ENCODE measurements at regions not wholly inside any gene's neighbourhood (a gene's known extent, or its start where the extent isn't known, plus 50 kb on each side); places are given as distances from the start of the nearest gene placed in this dataset.

- no peak overlapping the region for H3K4me3 Mint-ChIP-seq
- no peaks in the 10 kb centered on the region for H3K36me3 Mint-ChIP-seq (ENCODE audit: low read depth)
- H3K27me3 Mint-ChIP-seq, result peaks cover 53% of the 10 kb centered on the region
- no peaks in the 10 kb centered on the region for H3K9me3 Mint-ChIP-seq
- H3K27ac Mint-ChIP-seq, result no peak overlapping the region
- peaks cover 12% of the 10 kb centered on the region for H3K4me1 Mint-ChIP-seq (ENCODE audit: low read depth)
Measured at GRCh38 chr15:88707771-88708654, 69.2 kb downstream of the ISG20 start.

GRCh38 chr15:88708655-88709054 lies 69.8 kb downstream of the ISG20 start:
- H3K36me3 Mint-ChIP-seq (ENCODE audit: low read depth), result no peaks in the 10 kb centered on the region
- no peaks in the 10 kb centered on the region for H3K9me3 Mint-ChIP-seq
- peaks cover 58% of the 10 kb centered on the region for H3K27me3 Mint-ChIP-seq
- no peak overlapping the region for H3K4me3 Mint-ChIP-seq
- H3K4me1 Mint-ChIP-seq (ENCODE audit: low read depth), result peaks cover 12% of the 10 kb centered on the region
- H3K27ac Mint-ChIP-seq, result no peak overlapping the region

- Mint-ChIP-seq H3K4me3 (no peak overlapping the region), H3K27me3 (peaks cover 47% of the 10 kb centered on the region), H3K9me3 (no peaks in the 10 kb centered on the region), H3K27ac (no peak overlapping the region), H3K36me3 (ENCODE audit: low read depth) (no peaks in the 10 kb centered on the region), H3K4me1 (ENCODE audit: low read depth) (peaks cover 8% of the 10 kb centered on the region)
Measured at GRCh38 chr15:88710027-88710715, 71.4 kb downstream of the ISG20 start.

GRCh38 chr15:88711806-88712205 lies 73.0 kb downstream of the ISG20 start:
- Mint-ChIP-seq H3K27ac (no peak overlapping the region), H3K4me3 (no peak overlapping the region), H3K27me3 (peaks cover 38% of the 10 kb centered on the region), H3K4me1 (ENCODE audit: low read depth) (no peaks in the 10 kb centered on the region), H3K9me3 (no peaks in the 10 kb centered on the region), H3K36me3 (ENCODE audit: low read depth) (no peaks in the 10 kb centered on the region)

GRCh38 chr15:88714782-88715372 lies 76.1 kb downstream of the ISG20 start:
- Mint-ChIP-seq H3K27me3 (peaks cover 17% of the 10 kb centered on the region), H3K4me1 (ENCODE audit: low read depth) (peaks cover 4% of the 10 kb centered on the region), H3K4me3 (no peak overlapping the region), H3K27ac (no peak overlapping the region), H3K9me3 (no peaks in the 10 kb centered on the region), H3K36me3 (ENCODE audit: low read depth) (no peaks in the 10 kb centered on the region)

- H3K27ac Mint-ChIP-seq, result no peak overlapping the region
- H3K27me3 Mint-ChIP-seq, result peaks cover 18% of the 10 kb centered on the region
- H3K4me3 Mint-ChIP-seq, result no peak overlapping the region
- H3K36me3 Mint-ChIP-seq (ENCODE audit: low read depth), result no peaks in the 10 kb centered on the region
- H3K9me3 Mint-ChIP-seq, result no peaks in the 10 kb centered on the region
- peaks cover 4% of the 10 kb centered on the region for H3K4me1 Mint-ChIP-seq (ENCODE audit: low read depth)
Measured at GRCh38 chr15:88716543-88717381, 77.9 kb downstream of the ISG20 start.

- Mint-ChIP-seq H3K4me1 (ENCODE audit: low read depth) (peaks cover 4% of the 10 kb centered on the region), H3K27ac (no peak overlapping the region), H3K27me3 (peaks cover 18% of the 10 kb centered on the region), H3K4me3 (no peak overlapping the region), H3K36me3 (ENCODE audit: low read depth) (no peaks in the 10 kb centered on the region), H3K9me3 (no peaks in the 10 kb centered on the region)
Measured at GRCh38 chr15:88717382-88718031, 78.7 kb downstream of the ISG20 start.

GRCh38 chr15:88718731-88719130 lies 79.9 kb downstream of the ISG20 start:
- Mint-ChIP-seq H3K4me3 (no peak overlapping the region), H3K27ac (no peak overlapping the region), H3K4me1 (ENCODE audit: low read depth) (peaks cover 4% of the 10 kb centered on the region)

GRCh38 chr15:88719654-88720053 lies 80.8 kb downstream of the ISG20 start:
- Mint-ChIP-seq H3K27ac (no peak overlapping the region), H3K9me3 (no peaks in the 10 kb centered on the region), H3K27me3 (peaks cover 10% of the 10 kb centered on the region), H3K4me1 (ENCODE audit: low read depth) (peaks cover 4% of the 10 kb centered on the region), H3K36me3 (ENCODE audit: low read depth) (no peaks in the 10 kb centered on the region), H3K4me3 (no peak overlapping the region)

More at GRCh38 chr15:88718731-88719130, 79.9 kb downstream of the ISG20 start:
- Mint-ChIP-seq H3K9me3 (no peaks in the 10 kb centered on the region), H3K36me3 (ENCODE audit: low read depth) (no peaks in the 10 kb centered on the region), H3K27me3 (peaks cover 10% of the 10 kb centered on the region)

GRCh38 chr15:88725305-88726210 lies 77.7 kb upstream of the ACAN start:
- Mint-ChIP-seq H3K27me3 (peaks cover 4% of the 10 kb centered on the region), H3K36me3 (ENCODE audit: low read depth) (no peaks in the 10 kb centered on the region), H3K9me3 (no peaks in the 10 kb centered on the region), H3K4me1 (ENCODE audit: low read depth) (peaks cover 8% of the 10 kb centered on the region), H3K4me3 (no peak overlapping the region), H3K27ac (no peak overlapping the region)

- no peaks in the 10 kb centered on the region for H3K36me3 Mint-ChIP-seq (ENCODE audit: low read depth)
- H3K27me3 Mint-ChIP-seq, result no peaks in the 10 kb centered on the region
- no peak overlapping the region for H3K4me3 Mint-ChIP-seq
- H3K27ac Mint-ChIP-seq, result no peak overlapping the region
- H3K4me1 Mint-ChIP-seq (ENCODE audit: low read depth), result peaks cover 8% of the 10 kb centered on the region
- H3K9me3 Mint-ChIP-seq, result no peaks in the 10 kb centered on the region
Measured at GRCh38 chr15:88727439-88727838, 75.8 kb upstream of the ACAN start.

- no peaks in the 10 kb centered on the region for H3K9me3 Mint-ChIP-seq
- H3K4me3 Mint-ChIP-seq, result no peak overlapping the region
- H3K27ac Mint-ChIP-seq, result no peak overlapping the region
- peaks cover 8% of the 10 kb centered on the region for H3K4me1 Mint-ChIP-seq (ENCODE audit: low read depth)
- no peaks in the 10 kb centered on the region for H3K27me3 Mint-ChIP-seq
- no peaks in the 10 kb centered on the region for H3K36me3 Mint-ChIP-seq (ENCODE audit: low read depth)
Measured at GRCh38 chr15:88729581-88729980, 73.7 kb upstream of the ACAN start.

- no peak overlapping the region for H3K27ac Mint-ChIP-seq
- no peaks in the 10 kb centered on the region for H3K27me3 Mint-ChIP-seq
- H3K36me3 Mint-ChIP-seq (ENCODE audit: low read depth), result no peaks in the 10 kb centered on the region
Measured at GRCh38 chr15:88730751-88731150, 72.5 kb upstream of the ACAN start.

More at GRCh38 chr15:88730751-88731150, 72.5 kb upstream of the ACAN start:
- no peaks in the 10 kb centered on the region for H3K9me3 Mint-ChIP-seq
- no peak overlapping the region for H3K4me3 Mint-ChIP-seq
- peaks cover 8% of the 10 kb centered on the region for H3K4me1 Mint-ChIP-seq (ENCODE audit: low read depth)
